ENCODE measurements at regions not wholly inside any gene's neighbourhood (a gene's known extent, or its start where the extent isn't known, plus 50 kb on each side); places are given as distances from the start of the nearest gene placed in this dataset.
"Not testable (repeated sequence)": the region's sequence is repeated elsewhere in the genome, so short reads cannot be mapped to it uniquely, and the experiment has no call there.

DNA sequence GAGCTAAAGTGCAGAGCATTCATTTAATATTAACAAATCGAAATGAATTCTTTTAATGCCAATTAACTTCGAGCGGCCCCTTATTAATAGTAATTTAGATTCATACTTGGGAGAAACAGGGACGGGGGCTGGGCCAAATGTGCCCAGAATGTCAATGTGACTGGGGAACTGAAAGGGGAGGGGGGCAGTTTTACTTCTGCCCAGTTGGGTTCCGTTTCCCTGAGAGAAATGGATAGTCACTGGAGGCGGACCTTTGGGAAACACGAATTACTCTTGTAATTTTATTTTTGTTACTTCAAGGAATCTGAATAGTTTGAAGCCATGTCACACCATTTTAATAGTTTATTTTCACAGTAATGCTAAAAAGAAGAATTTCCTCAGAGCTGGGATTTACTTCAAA is 64.8 kb downstream of the SMUG1 start:
- TF ChIP-seq POLR2A (IDR thresholded peaks at IDR 0.05) = not testable (repeated sequence)
- TF ChIP-seq, protein P1, sequence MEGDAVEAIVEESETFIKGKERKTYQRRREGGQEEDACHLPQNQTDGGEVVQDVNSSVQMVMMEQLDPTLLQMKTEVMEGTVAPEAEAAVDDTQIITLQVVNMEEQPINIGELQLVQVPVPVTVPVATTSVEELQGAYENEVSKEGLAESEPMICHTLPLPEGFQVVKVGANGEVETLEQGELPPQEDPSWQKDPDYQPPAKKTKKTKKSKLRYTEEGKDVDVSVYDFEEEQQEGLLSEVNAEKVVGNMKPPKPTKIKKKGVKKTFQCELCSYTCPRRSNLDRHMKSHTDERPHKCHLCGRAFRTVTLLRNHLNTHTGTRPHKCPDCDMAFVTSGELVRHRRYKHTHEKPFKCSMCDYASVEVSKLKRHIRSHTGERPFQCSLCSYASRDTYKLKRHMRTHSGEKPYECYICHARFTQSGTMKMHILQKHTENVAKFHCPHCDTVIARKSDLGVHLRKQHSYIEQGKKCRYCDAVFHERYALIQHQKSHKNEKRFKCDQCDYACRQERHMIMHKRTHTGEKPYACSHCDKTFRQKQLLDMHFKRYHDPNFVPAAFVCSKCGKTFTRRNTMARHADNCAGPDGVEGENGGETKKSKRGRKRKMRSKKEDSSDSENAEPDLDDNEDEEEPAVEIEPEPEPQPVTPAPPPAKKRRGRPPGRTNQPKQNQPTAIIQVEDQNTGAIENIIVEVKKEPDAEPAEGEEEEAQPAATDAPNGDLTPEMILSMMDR (IDR thresholded peaks at IDR 0.05) = not testable (repeated sequence)

All from Peyer's patch (tissue), 4 donors.